ENCODE measurements at regions not wholly inside any gene's neighbourhood (a gene's known extent, or its start where the extent isn't known, plus 50 kb on each side); places are given as distances from the start of the nearest gene placed in this dataset.
"Not testable (repeated sequence)": the region's sequence is repeated elsewhere in the genome, so short reads cannot be mapped to it uniquely, and the experiment has no call there.

GRCh38 chr2:104947456-104947855, 90.4 kb upstream of the MRPS9 start:
- TF ChIP-seq, protein P1, sequence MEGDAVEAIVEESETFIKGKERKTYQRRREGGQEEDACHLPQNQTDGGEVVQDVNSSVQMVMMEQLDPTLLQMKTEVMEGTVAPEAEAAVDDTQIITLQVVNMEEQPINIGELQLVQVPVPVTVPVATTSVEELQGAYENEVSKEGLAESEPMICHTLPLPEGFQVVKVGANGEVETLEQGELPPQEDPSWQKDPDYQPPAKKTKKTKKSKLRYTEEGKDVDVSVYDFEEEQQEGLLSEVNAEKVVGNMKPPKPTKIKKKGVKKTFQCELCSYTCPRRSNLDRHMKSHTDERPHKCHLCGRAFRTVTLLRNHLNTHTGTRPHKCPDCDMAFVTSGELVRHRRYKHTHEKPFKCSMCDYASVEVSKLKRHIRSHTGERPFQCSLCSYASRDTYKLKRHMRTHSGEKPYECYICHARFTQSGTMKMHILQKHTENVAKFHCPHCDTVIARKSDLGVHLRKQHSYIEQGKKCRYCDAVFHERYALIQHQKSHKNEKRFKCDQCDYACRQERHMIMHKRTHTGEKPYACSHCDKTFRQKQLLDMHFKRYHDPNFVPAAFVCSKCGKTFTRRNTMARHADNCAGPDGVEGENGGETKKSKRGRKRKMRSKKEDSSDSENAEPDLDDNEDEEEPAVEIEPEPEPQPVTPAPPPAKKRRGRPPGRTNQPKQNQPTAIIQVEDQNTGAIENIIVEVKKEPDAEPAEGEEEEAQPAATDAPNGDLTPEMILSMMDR (IDR thresholded peaks at IDR 0.05), result not testable (repeated sequence)
- not testable (repeated sequence) for TF ChIP-seq ZFX (IDR thresholded peaks at IDR 0.05; ENCODE audit: borderline replicate concordance)

Data from 22Rv1 (cell line).